ENCODE measurements at regions not wholly inside any gene's neighbourhood (a gene's known extent, or its start where the extent isn't known, plus 50 kb on each side); places are given as distances from the start of the nearest gene placed in this dataset.

GRCh38 chr20:60863548-60863947 is 388.5 kb upstream of the CDH4 start:
- Histone ChIP-seq H3K4me3 (ENCODE audit: low read depth in 2 of 2, low read length in 1 of 2) (no peak overlapping the region), H3K79me2 (ENCODE audit: insufficient read depth) (no peaks in the 10 kb centered on the region), H3K4me2 (no peak overlapping the region), H3K9me3 (no peaks in the 10 kb centered on the region), H3K9ac (no peak overlapping the region), H3K9me2 (0 out of 2 replicates have a peak, but pooled peaks cover 2% of the 10 kb centered on the region), H3K27me3 (ENCODE audit: insufficient read depth) (no peaks in the 10 kb centered on the region), H3K27ac (ENCODE audit: low read depth in 2 of 2, low read length in 1 of 2) (no peak overlapping the region), H2AFZ (ENCODE audit: low read depth) (no peak overlapping the region), H4K20me1 (ENCODE audit: insufficient read depth) (no peaks in the 10 kb centered on the region), H3F3A (replicated peaks; ENCODE audit: insufficient read depth) (no peaks in the 10 kb centered on the region), H3K36me3 (replicated peaks in 1 of 2; ENCODE audit: control insufficient read depth in 1 of 2, insufficient read depth in 2 of 2, low read length in 1 of 2) (no peaks in the 10 kb centered on the region), H3K4me1 (ENCODE audit: control insufficient read depth in 1 of 2, insufficient read depth in 2 of 2, low read depth in 1 of 2, low read length in 1 of 2) (no peaks in the 10 kb centered on the region)
- no peak for DNase-seq
- 8% methylated on average over 3 of the region's 3 CpGs for WGBS (ENCODE audit: low lambda C conversion rate)
- CTCF ChIA-PET = interaction anchor here (1.2 kb wide), 1 partner anchor 12 kb away, joined by 5 read pairs; no protein-coding TSS in a partner anchor
- POLR2A ChIA-PET = no interaction called here
- no peak for TF ChIP-seq RFX5 (IDR thresholded peaks at IDR 0.05; ENCODE audit: low read length)
- TF ChIP-seq IRF3 (IDR thresholded peaks at IDR 0.05; ENCODE audit: low read depth, low read length) = no peak
- TF ChIP-seq REST (IDR thresholded peaks at IDR 0.05; ENCODE audit: low read depth, low read length) = no peak
- no peak for TF ChIP-seq MEF2A (IDR thresholded peaks at IDR 0.05; ENCODE audit: borderline replicate concordance, low read depth)
- no peak for TF ChIP-seq GATA2 (CRISPR knock-in tag; IDR thresholded peaks at IDR 0.05)
- TF ChIP-seq TEAD4 (IDR thresholded peaks at IDR 0.05; ENCODE audit: borderline replicate concordance, insufficient read depth) = no peak
- TF ChIP-seq POLR2AphosphoS5 (IDR thresholded peaks at IDR 0.05; ENCODE audit: low read depth, low read length) = no peak
- TF ChIP-seq MAX (IDR thresholded peaks at IDR 0.05; ENCODE audit: low read depth) = no peak
- no peak for TF ChIP-seq JUND (IDR thresholded peaks at IDR 0.05)
- no peak for TF ChIP-seq NFIC (IDR thresholded peaks at IDR 0.05; ENCODE audit: borderline replicate concordance)
- no peak for TF ChIP-seq YY1 (IDR thresholded peaks at IDR 0.05; ENCODE audit: low read depth)
- TF ChIP-seq CHD2 (IDR thresholded peaks at IDR 0.05; ENCODE audit: low read length, partially characterized antibody) = no peak
- TF ChIP-seq PBX3 (IDR thresholded peaks at IDR 0.05) = no peak
- no peak for TF ChIP-seq SIN3A (IDR thresholded peaks at IDR 0.05; ENCODE audit: borderline replicate concordance, low read depth, low read length)
- no peak for TF ChIP-seq USF1 (IDR thresholded peaks at IDR 0.05; ENCODE audit: borderline replicate concordance, low read depth)
- no peak for TF ChIP-seq GABPA (IDR thresholded peaks at IDR 0.05; ENCODE audit: low read depth)
- TF ChIP-seq TAF1 (IDR thresholded peaks at IDR 0.05; ENCODE audit: borderline replicate concordance, low read depth, low read length) = no peak
- TF ChIP-seq ZBTB33 (IDR thresholded peaks at IDR 0.05; ENCODE audit: borderline replicate concordance, low read depth) = no peak
- no peak for TF ChIP-seq RCOR1 (IDR thresholded peaks at IDR 0.05; ENCODE audit: low read length)
- no peak for TF ChIP-seq FOSL2 (IDR thresholded peaks at IDR 0.05; ENCODE audit: borderline replicate concordance, low read depth)

Measured in SK-N-SH (cell line).